Naive thymus-derived CD8-positive, alpha-beta T cell (primary cell): ENCODE measurements at regions not wholly inside any gene's neighbourhood (a gene's known extent, or its start where the extent isn't known, plus 50 kb on each side); places are given as distances from the start of the nearest gene placed in this dataset.
"Not testable (repeated sequence)": the region's sequence is repeated elsewhere in the genome, so short reads cannot be mapped to it uniquely, and the experiment has no call there.

Source experiments
- ATAC-seq, 2 donors: fragments of 150-1000 bp; cut with Tn5 transposase in 1 of 2; sonication (Bioruptor Pico), chemical (Tn5 transposase) in 1 of 2; 1 replicate in 1 of 2; 2 replicates in 1 of 2; pipeline ENCODE4 v1.10.0; 2021; ENCODE audit warnings: mild to moderate bottlenecking in 2 of 2, moderate library complexity in 2 of 2
- POLR2A ChIA-PET: fragments of 350-600 bp; sonication (Branson Sonifier 250); formaldehyde crosslinking; loops from one replicate; lab custom pipeline; 2021; ENCODE audit warnings: antibody characterized with exemption; lab: Charles Lee
- DNase-seq, 10 donors: peaks; one replicate each; pipeline versions ENCODE4 v3.0.0 to v3.0.0-alpha.2; 2020 to 2022
- H3K27ac Mint-ChIP-seq, 10 donors: one replicate each; pipeline ENCODE4 v1.8.0; 2020 to 2022; ENCODE audit warnings: mild to moderate bottlenecking in 10 of 10, mixed read lengths in 10 of 10, moderate library complexity in 4 of 10, inconsistent platforms in 1 of 10
- H3K27me3 Mint-ChIP-seq, 5 donors: one replicate each; pipeline ENCODE4 v1.8.0; 2021 to 2022; ENCODE audit warnings: mixed read lengths in 5 of 5
- H3K36me3 Mint-ChIP-seq, 3 donors: one replicate each; pipeline ENCODE4 v1.8.0; 2020 to 2022; ENCODE audit warnings: mixed read lengths in 3 of 3, mild to moderate bottlenecking in 2 of 3, inconsistent platforms in 1 of 3
- H3K4me1 Mint-ChIP-seq, 4 donors: one replicate each; pipeline ENCODE4 v1.8.0; 2021 to 2022; ENCODE audit warnings: mixed read lengths in 4 of 4
- H3K4me3 Mint-ChIP-seq, 10 donors: one replicate each; pipeline ENCODE4 v1.8.0; 2020 to 2022; ENCODE audit warnings: mild to moderate bottlenecking in 10 of 10, mixed read lengths in 10 of 10, moderate library complexity in 6 of 10, inconsistent platforms in 1 of 10
- H3K9me3 Mint-ChIP-seq, 9 donors: one replicate each; pipeline ENCODE4 v1.8.0; 2020 to 2022; ENCODE audit warnings: mixed read lengths in 9 of 9, mild to moderate bottlenecking in 3 of 9, inconsistent platforms in 1 of 9, moderate library complexity in 1 of 9

DNA sequence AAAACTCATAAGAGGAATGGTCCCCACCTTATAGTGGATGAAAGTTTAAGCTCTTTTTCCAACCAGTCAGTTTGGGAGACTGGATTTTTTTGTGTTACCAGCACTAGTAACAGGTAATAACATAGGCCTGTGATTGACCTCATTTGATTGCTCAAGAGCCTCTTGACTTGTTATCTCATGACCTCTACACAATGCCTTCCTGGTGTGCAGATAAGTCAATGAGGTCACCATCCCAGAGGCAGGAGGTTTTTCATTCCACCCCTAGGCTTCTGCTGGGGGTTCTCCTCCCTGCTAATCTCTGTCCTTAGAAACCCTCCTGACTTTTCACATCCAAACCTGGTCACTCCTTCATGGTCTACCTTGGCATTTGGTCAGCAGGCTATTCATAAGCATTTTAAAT lies 225.0 kb upstream of the CDY1B start:
- H3K4me1 Mint-ChIP-seq, H3K27me3 Mint-ChIP-seq, H3K36me3 Mint-ChIP-seq, H3K9me3 Mint-ChIP-seq, H3K27ac Mint-ChIP-seq, ATAC-seq, DNase-seq, H3K4me3 Mint-ChIP-seq, POLR2A ChIA-PET: not testable (repeated sequence)

- H3K4me1 Mint-ChIP-seq, H3K27me3 Mint-ChIP-seq, DNase-seq, H3K36me3 Mint-ChIP-seq, H3K4me3 Mint-ChIP-seq, H3K27ac Mint-ChIP-seq, H3K9me3 Mint-ChIP-seq, POLR2A ChIA-PET, ATAC-seq: not testable (repeated sequence)
Measured at GRCh38 chrY:24270659-24271058, 222.8 kb upstream of the CDY1B start.

DNA sequence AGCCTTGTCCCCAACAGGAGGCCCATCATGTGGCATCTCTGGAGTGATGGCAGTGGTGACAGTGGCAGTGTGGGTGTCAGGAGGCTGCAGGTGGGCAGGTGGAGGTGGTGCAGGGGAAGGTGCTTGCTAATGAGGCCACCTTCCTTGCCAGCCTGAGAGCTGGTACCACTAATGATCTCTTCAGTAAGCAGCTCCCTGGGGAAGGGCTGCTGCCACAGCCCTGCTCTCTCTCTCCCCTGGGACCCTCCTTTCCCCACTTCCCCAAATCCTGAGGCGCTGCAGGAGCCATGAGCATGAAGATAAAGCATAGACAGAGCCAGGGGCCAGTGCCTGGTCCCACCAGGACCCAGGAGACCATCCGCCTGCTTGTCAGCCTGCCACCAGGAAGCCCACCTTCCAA lies 214.4 kb upstream of the CDY1B start:
- H3K4me3 Mint-ChIP-seq, DNase-seq, H3K4me1 Mint-ChIP-seq, ATAC-seq, H3K9me3 Mint-ChIP-seq, H3K36me3 Mint-ChIP-seq, POLR2A ChIA-PET, H3K27ac Mint-ChIP-seq, H3K27me3 Mint-ChIP-seq: not testable (repeated sequence)

DNA sequence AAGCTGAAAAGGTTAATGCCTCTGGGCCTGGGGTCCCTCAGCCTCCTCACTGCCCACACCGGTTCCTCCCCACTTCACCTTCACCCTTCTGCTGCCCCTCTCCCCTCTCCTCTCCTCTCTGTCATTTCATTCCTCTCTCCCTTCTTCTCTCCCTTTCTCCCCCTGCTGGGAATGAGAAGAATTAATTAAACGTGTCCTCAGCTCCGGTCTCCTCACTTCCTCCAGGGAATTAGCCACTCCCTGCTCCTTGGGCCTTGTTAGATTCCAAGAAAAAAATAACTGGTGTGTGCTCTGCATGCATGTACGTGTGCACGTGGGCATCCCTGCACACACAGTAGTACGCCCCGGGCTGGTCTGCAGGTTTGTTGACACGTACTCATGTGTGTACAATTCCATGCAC lies 213.6 kb upstream of the CDY1B start:
- H3K36me3 Mint-ChIP-seq, H3K4me3 Mint-ChIP-seq, ATAC-seq, POLR2A ChIA-PET, H3K9me3 Mint-ChIP-seq, H3K27ac Mint-ChIP-seq, DNase-seq, H3K27me3 Mint-ChIP-seq, H3K4me1 Mint-ChIP-seq: not testable (repeated sequence)

DNA sequence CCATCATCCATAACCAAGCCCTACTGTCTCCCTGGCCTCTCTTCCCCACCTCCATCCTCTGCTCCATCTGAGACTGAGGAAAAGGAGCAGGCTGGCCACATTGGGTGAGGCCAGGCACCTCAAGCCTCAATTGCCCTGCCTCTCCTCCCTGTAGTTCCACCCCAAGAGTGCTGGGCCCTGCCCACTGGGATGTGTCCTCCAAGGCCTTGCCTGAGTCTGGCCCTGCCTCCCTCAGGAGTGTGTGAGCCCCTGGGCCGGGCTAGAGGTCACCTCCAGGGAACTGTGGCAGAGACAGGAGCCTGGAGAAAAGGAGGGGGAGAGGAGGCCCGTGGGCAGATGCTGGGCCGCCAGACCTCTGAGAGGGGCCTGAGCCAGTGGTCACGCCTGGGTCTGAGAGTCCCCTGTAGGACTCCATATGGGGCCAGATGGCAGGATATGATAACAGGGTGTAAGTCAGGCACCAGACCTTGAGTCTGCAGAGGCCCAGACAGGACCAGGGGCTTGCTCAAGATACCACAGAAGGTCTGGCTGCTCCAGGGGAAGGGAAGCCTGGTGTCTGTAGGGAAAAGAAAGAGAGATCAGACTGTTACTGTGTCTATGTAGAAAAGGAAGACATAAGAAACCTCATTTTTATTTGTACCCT lies 202.5 kb upstream of the CDY1B start:
- H3K9me3 Mint-ChIP-seq, POLR2A ChIA-PET: not testable (repeated sequence)
- peak in 1 of 2 donors; percentile 43 for ATAC-seq

More for the DNA sequence above, 202.5 kb upstream of the CDY1B start:
- H3K27me3 Mint-ChIP-seq, H3K27ac Mint-ChIP-seq, H3K36me3 Mint-ChIP-seq, DNase-seq, H3K4me1 Mint-ChIP-seq, H3K4me3 Mint-ChIP-seq: not testable (repeated sequence)
